NB4 (cell line): ENCODE measurements at regions not wholly inside any gene's neighbourhood (a gene's known extent, or its start where the extent isn't known, plus 50 kb on each side); places are given as distances from the start of the nearest gene placed in this dataset.

ENCODE experiments used
- DNase-seq: peaks from one replicate; pipeline ENCODE4 v3.0.0; 2010; ENCODE audit warnings: low read depth
- H3K4me3 ChIP-seq: one replicate; pipeline ENCODE4 v1.5.1; 2011; ENCODE audit warnings: mild to moderate bottlenecking, low read depth, low read length, moderate library complexity
- MYC ChIP-seq: IDR thresholded peaks from 2 replicates; pipeline ENCODE4 v1.6.1; 2011; ENCODE audit warnings: low read depth, low read length
- POLR2A ChIP-seq: IDR thresholded peaks from 2 replicates; pipeline ENCODE4 v1.6.1; 2011; ENCODE audit warnings: mild to moderate bottlenecking; ENCODE audit not compliant: insufficient read length; ENCODE audit errors: extremely low read depth
- TF ChIP-seq, protein P1 (sequence below): IDR thresholded peaks from one replicate; pipeline ENCODE4 v1.5.1; 2012; ENCODE audit warnings: low read depth, low read length
- TF ChIP-seq, protein P2 (sequence below): IDR thresholded peaks from 2 replicates; pipeline ENCODE4 v1.6.1; 2011; ENCODE audit warnings: low read depth, low read length

DNA sequence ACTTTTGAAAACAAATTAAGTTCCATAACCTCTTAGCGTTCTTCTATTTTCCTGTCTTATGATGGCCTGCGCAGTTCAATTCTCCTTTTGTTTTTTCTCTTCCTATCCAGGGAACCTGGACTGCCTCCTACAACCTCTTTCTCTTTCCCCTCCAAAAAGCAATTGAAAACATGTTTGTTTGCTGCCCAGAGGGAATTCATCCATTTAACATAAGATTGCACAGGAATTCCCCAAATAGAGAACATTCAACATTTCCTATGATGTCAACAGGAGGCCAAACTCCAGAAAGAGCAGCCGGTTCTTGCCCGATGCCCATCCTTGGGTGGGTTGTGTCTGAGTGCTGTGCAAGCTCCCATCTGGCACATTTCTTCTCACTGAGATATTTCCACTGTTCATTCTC is 94.2 kb upstream of the NRP1 start:
- DNase-seq, result no peak

DNA sequence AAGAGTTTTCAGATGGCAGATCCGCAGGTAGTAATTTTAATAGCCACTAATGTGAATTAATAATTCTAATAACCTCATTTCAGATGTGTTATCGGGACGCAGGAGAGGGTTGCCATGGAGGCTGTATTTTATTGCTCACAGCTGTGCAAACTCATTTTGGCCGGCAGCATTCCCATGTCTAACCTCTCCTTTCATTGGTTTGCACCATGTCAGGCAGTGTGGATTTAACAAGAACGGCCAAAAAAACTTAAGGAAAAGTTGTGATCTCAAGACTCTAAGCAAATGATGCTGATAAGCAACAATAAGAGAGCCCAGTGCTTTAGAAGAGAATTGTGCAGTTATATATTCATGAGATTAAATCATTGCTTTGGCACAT is 88.7 kb upstream of the NRP1 start:
- TF ChIP-seq POLR2A (no peak), MYC (no peak)
- TF ChIP-seq, protein P1, sequence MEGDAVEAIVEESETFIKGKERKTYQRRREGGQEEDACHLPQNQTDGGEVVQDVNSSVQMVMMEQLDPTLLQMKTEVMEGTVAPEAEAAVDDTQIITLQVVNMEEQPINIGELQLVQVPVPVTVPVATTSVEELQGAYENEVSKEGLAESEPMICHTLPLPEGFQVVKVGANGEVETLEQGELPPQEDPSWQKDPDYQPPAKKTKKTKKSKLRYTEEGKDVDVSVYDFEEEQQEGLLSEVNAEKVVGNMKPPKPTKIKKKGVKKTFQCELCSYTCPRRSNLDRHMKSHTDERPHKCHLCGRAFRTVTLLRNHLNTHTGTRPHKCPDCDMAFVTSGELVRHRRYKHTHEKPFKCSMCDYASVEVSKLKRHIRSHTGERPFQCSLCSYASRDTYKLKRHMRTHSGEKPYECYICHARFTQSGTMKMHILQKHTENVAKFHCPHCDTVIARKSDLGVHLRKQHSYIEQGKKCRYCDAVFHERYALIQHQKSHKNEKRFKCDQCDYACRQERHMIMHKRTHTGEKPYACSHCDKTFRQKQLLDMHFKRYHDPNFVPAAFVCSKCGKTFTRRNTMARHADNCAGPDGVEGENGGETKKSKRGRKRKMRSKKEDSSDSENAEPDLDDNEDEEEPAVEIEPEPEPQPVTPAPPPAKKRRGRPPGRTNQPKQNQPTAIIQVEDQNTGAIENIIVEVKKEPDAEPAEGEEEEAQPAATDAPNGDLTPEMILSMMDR, result no peak
- TF ChIP-seq, protein P2, sequence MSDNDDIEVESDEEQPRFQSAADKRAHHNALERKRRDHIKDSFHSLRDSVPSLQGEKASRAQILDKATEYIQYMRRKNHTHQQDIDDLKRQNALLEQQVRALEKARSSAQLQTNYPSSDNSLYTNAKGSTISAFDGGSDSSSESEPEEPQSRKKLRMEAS, result no peak
- H3K4me3 ChIP-seq, result no peak overlapping the region
- DNase-seq, result no peak

More for the DNA sequence above, 94.2 kb upstream of the NRP1 start:
- H3K4me3 ChIP-seq, result no peak overlapping the region
- TF ChIP-seq, protein P2, result no peak
- no peak for TF ChIP-seq POLR2A
- no peak for TF ChIP-seq MYC
- TF ChIP-seq, protein P1, result no peak

DNA sequence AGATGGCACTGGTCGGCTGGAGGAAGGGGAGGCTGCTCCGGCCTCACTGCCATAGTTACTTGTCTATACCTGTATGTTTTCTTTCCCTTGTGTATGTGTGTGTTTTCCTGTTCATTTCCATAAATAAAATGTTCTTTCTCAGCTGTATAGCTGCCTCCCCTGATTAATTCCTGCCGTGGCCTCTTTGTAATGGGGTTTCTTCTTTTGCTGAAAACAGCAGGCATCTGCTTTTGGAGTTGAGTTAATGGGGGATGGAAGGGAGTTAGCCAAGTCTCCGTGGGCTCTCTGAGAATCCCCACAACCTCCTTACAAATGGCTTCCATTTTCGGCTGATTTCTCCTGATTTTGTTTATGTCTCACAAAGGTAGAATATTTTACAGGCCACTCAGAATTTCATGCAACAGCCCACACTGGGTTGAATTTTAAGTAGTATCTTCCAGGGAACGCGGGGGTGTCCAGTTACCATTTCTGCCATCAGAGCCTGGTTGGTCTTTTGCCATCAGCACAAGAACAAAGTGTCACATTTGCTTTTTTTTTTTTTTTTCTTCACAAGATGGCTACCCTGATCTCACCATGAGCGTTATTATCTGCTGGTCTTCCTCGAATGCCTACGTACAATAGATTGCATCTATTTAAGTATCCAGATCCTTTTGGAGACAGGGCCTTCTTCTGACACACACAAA is 88.1 kb upstream of the NRP1 start:
- TF ChIP-seq, protein P1, result no peak
- TF ChIP-seq MYC (no peak), POLR2A (no peak)
- TF ChIP-seq, protein P2, result no peak
- no peak overlapping the region for H3K4me3 ChIP-seq
- DNase-seq, result no peak

GRCh38 chr10:33421789-33422462 is 87.5 kb upstream of the NRP1 start:
- no peak for DNase-seq
- no peak overlapping the region for H3K4me3 ChIP-seq

DNA sequence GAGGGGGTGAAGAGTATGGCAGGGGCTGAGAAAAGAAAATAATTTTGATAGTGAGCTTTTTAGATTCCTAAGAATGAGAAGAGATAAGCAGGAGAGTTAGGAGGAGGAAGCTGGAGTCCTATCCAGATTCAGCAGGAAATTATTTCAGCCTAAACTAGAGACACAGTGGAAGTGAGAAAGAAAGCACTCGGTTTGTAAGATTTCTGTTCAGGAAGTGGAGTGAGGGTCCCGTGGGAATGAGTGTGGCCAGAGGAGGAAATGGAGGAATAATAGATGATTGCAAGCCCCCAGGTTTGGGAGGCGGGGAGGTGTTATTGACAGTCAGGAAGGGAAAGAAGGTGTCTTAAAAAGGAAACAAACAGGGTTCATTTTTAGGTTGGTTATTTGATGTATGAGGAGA is 84.8 kb upstream of the NRP1 start:
- peak; percentile 8 for DNase-seq
- no peak overlapping the region for H3K4me3 ChIP-seq
- TF ChIP-seq POLR2A (no peak), MYC (no peak)
- TF ChIP-seq, protein P2, result no peak
- TF ChIP-seq, protein P1, result no peak

More at GRCh38 chr10:33421789-33422462, 87.5 kb upstream of the NRP1 start:
- TF ChIP-seq, protein P2, result no peak
- TF ChIP-seq, protein P1, result no peak
- TF ChIP-seq POLR2A (no peak), MYC (no peak)
